Posterior cingulate gyrus (tissue), 11 donors: ENCODE measurements at regions not wholly inside any gene's neighbourhood (a gene's known extent, or its start where the extent isn't known, plus 50 kb on each side); places are given as distances from the start of the nearest gene placed in this dataset.
A peak's percentile ranks its signal among the peaks of the same experiment; 100 is the strongest.

Experiments used
- DNase-seq, 10 donors: peaks; one replicate each; pipeline versions ENCODE4 v3.0.0 to v3.0.0-alpha.2; 2020 to 2021; ENCODE audit warnings: mixed read lengths in 3 of 10
- intact Hi-C: fragments of 100-400 bp; cut with DNase I; formaldehyde crosslinking; loops from one replicate; pipeline ENCODE4 v1.15.1; 2023

- intact Hi-C loops = no loop called here
- peak in 8 of 10 donors; percentile 11 to 86 (median 34) for DNase-seq
Observed at GRCh38 chr12:75908961-75909605, 122.5 kb downstream of the PHLDA1 start.

GRCh38 chr12:75905922-75906321 lies 125.7 kb downstream of the PHLDA1 start:
- intact Hi-C loops = no loop called here
- DNase-seq = no peak

DNA sequence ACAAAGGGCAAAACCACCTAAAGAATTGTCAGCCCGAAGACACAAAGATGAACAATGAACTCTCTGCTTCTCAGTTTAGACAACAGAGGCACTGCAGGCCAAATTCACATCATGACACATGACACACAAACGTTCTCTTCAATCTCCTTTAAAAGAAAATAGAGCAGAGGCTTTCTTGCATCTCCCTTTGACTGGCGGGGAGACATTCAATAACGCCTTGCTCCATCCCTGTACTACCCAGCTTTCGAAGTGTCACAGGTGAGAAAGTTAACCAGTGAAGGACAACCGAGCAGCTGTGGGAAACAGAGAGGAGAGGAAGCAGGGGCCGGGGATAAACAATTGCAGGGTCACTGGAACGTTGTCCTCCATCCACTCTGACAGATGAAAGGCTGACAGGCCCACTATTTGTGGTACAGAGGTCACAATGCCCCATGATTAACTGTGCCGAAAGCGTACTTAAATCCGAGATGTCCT lies 130.8 kb downstream of the PHLDA1 start:
- intact Hi-C loops = no loop called here
- no peak for DNase-seq

GRCh38 chr12:75900226-75900625 lies 131.3 kb downstream of the PHLDA1 start:
- DNase-seq = no peak
- intact Hi-C loops = no loop called here

GRCh38 chr12:75894965-75895754 lies 136.4 kb downstream of the PHLDA1 start:
- DNase-seq = no peak
- intact Hi-C loops = no loop called here

DNA sequence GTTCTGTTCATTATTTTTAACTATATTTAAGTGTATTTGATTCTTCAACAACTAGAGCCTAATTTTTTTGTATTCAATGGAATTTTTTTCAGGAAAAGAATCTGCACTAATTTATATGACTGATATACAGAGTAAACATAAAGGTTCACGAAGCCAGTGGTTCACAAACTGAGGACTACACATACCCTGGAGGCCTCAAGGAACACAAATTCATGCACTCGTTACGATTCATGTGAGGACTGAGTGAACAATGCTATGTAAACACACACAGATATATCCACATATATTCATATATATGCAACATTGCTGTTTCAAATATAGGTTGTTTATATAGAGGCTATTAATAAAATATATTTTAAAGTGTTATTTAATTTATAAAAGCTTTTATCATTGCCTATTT lies 137.8 kb downstream of the PHLDA1 start:
- intact Hi-C loops = no loop called here

GRCh38 chr12:75892731-75893408 lies 138.7 kb downstream of the PHLDA1 start:
- intact Hi-C loops = no loop called here
- DNase-seq = no peak

More for the DNA sequence above, 137.8 kb downstream of the PHLDA1 start:
- no peak for DNase-seq

DNA sequence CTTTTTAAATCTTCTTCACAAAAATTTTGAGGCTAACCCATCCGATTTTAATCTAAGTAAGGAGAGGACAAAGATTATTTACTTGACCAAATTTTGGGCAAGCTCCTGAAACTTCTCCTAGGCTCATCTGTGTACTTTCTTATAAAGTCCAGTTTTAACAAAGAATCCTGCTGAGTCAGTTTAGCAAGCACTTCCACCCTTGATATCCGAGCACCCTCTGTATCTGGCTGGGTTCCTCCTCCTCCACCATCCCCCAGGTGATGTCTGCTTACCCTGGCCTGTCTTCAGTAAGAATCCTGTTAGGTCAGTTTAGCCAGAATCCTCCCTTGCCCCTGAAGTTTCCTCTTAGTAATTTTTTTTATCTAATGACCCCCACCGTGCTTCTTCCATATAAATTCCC lies 140.5 kb downstream of the PHLDA1 start:
- intact Hi-C loops = no loop called here
- no peak for DNase-seq

DNA sequence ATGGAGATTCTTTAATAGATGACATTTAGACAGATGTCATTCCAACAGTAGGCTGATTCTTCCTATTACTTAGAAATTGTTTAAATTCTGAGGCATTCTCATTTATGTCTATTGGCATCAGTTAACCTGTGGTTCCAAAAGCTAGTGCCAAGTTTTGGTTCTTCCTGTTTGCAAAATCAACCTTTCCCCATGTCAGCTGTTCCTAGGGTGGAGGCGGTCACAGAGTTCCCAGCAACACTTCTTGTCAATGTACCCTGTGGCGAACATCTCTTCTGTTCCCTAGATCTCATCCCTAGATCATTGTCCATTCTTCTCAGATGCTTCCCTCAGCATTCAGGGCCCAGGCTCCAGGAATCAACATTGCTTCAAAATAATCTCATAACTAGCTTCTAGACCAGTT lies 140.9 kb downstream of the PHLDA1 start:
- intact Hi-C loops = no loop called here

DNA sequence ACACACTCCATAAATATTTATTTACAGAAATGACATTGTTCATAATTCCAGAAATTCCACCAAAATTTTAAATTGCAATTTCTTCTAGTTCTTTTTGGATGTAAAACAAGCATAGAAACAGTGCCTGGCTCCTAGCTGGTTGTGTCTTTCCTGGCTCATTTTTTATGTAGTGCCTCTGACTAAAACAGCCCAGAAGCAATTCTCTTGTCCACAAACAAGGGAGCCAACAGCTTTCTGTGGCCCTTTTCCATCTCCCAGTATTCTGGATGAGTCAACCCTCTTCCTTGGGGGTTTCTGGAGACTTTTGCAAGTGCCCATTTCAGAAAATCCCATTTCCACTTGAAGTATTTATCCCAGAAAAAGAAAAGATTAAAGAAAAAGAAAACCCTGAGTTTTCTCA lies 141.4 kb downstream of the PHLDA1 start:
- intact Hi-C loops = no loop called here
- DNase-seq = no peak

More for the DNA sequence above, 140.9 kb downstream of the PHLDA1 start:
- no peak for DNase-seq

DNA sequence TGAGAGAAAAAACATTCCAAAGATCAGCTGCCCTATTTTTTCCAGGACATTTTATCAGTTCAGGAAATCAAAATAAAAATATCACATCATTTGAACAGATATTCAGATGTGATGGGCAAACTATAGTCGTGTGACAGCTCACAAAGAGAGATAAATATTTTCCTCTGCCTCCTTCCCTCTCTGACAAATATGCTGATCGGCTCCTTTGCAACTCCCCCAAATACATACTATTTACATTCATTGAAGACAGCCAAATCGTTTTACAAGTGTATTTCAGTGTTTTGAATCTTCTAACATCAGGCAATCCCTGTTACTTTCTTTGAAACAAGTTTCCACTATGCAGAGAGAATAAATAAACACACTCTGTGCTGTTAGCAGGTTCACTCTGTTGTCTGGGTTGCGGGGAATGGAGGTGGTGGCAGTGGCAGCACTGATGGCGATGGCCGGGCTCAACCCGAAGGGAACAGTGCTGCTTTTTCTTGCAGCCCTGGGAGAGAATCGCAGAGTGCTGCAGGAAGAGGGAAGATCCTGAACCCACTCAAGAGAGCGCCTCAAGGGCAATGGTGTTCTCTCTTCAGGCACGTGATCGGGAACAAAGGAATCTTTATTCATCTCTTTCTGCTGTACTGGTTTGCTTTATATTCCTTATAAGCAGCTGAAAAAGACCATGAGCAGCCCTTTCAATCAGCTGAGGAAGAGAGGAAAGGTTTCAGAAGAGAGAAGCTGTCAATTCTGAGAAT lies 142.5 kb downstream of the PHLDA1 start:
- DNase-seq = peak; percentile 25 to 90 (median 44)
- intact Hi-C loops = no loop called here

GRCh38 chr12:75888399-75888798 lies 143.2 kb downstream of the PHLDA1 start:
- intact Hi-C loops = no loop called here
- DNase-seq = no peak

- intact Hi-C loops = no loop called here
- DNase-seq = no peak
Observed at GRCh38 chr12:75887979-75888378, 143.6 kb downstream of the PHLDA1 start.

GRCh38 chr12:75884465-75884985 lies 147.1 kb downstream of the PHLDA1 start:
- intact Hi-C loops = no loop called here
- DNase-seq = no peak

DNA sequence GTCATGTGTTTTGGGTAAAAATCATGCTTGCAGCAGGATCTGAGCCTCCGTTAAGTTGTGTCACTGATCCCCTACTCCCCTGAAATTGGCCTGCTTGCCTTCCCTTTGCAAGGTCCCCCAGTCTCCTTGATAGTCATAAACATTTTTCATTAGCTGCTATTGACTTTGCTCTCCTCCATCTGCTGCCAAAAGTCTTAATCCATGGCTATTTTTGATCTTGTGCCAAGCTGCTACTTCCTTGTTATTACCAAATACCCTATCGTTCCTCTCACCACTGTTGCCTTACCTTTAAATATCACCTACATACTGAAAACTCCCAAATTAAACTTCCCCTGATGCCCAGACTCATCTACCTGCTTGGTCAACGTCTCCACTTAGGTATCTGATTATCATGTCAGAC lies 148.3 kb downstream of the PHLDA1 start:
- intact Hi-C loops = no loop called here
- DNase-seq = no peak

GRCh38 chr12:75882421-75882820 lies 149.2 kb downstream of the PHLDA1 start:
- DNase-seq = no peak
- intact Hi-C loops = no loop called here

DNA sequence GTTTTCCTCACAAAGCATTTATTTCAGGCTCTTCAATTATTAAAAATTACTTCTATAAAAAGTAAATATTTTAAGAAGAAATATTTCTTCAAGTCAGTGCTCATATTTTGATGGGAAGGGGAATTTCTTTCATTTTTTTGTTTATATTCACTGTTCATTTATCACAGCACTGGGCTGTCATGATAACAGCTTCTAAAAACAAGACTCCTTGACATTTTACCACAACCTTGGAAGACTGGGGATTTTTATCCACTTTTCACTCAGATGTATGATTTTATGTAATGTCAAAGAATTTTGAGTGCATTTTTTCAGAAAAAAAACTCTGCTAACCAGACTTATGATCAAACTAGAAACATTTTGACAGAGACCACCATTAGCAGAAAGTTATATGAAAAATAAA lies 149.7 kb downstream of the PHLDA1 start:
- intact Hi-C loops = no loop called here
- DNase-seq = no peak

DNA sequence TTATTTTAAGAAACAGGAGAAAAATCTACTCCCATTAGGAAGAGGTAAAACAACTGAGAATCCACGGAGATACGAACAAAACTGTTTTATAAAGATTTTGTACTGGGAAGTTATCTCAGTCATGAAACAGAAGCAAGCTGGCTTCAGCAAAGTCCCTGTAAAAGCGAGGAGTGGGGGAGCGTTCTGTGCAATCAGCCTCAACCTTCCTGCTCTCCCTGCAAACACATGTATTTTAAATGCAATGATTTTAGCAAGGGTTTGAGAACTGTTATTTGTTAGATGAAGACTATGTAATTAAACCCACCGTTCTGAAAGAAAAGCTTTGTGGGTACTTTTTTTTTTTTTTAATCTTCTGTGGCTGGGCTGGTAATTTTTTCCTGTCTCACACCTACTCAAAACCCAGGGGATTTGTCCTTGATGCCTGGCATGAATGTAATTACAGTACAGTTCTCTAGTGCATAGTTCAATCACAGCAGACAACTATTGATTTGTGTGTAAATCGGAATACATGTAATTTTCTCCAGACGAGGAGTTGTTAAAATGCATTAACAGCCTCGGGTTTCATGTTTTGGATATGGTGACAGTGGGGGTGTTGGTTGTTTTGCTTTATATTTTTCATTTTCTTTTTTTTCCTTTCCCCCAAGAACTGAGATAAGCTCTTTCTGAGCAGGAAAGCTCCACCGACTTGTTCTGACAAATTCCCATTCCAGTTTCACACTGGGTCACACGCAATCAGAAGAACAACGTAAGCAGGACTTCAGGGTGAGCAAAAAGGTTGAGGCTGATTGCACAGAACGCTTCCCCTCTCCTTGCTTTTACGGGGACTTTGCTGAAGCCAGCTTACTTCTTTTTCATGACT lies 153.6 kb downstream of the PHLDA1 start:
- no peak for DNase-seq
- intact Hi-C loops = no loop called here
